Mesothelial cell of epicardium (in vitro differentiated cells): ENCODE measurements at regions not wholly inside any gene's neighbourhood (a gene's known extent, or its start where the extent isn't known, plus 50 kb on each side); places are given as distances from the start of the nearest gene placed in this dataset.

Experiments used
- DNase-seq, 2 experiments: peaks; one replicate each; pipeline ENCODE4 v3.0.0; 2021; ENCODE audit warnings: low spot score in 2 of 2; ENCODE audit not compliant: unreplicated experiment in 2 of 2
- H3K27ac Mint-ChIP-seq: 2 replicates; pipeline ENCODE4 v1.8.0; 2021; ENCODE audit warnings: mixed read lengths
- H3K27me3 Mint-ChIP-seq: 2 replicates; pipeline ENCODE4 v1.8.0; 2021; ENCODE audit warnings: low read depth, mixed read lengths
- H3K36me3 Mint-ChIP-seq: 2 replicates; pipeline ENCODE4 v1.8.0; 2021; ENCODE audit warnings: mixed read lengths
- H3K4me1 Mint-ChIP-seq: 2 replicates; pipeline ENCODE4 v1.8.0; 2021; ENCODE audit warnings: mixed read lengths
- H3K4me3 Mint-ChIP-seq: 2 replicates; pipeline ENCODE4 v1.8.0; 2021; ENCODE audit warnings: mild to moderate bottlenecking, moderate library complexity, mixed read lengths
- H3K9me3 Mint-ChIP-seq: 2 replicates; pipeline ENCODE4 v1.8.0; 2021; ENCODE audit warnings: mixed read lengths
- TF ChIP-seq, protein P1 (sequence below): fragments of 200-600 bp; sonication (generic); IDR thresholded peaks from one replicate; pipeline ENCODE4 v1.5.0; 2021; ENCODE audit warnings: antibody characterized with exemption; ENCODE audit not compliant: unreplicated experiment

DNA sequence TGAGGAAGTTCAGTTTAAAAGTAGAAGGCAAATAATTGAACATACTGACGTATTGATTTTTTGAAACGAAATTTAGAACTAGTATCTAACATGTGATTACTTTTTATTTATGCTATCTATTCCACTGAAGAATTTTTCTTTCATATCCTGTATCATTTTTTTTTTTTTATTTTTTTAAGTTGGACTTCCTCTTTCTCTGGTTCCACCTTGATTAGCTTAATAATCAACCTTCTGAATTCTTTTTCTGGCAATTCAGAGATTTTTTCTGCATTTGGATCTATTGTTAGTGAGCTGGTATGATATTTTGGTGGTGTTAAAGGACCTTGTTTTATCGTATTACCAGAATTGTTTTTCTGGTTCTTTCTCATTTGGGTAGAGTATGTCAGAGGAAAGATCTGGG lies 411.2 kb downstream of the SOX11 start:
- Mint-ChIP-seq H3K4me1 (peaks cover 4% of the 10 kb centered on the region), H3K9me3 (peaks cover 21% of the 10 kb centered on the region), H3K4me3 (no peak overlapping the region), H3K27me3 (no peaks in the 10 kb centered on the region), H3K36me3 (no peaks in the 10 kb centered on the region), H3K27ac (no peak overlapping the region)
- TF ChIP-seq, protein P1, sequence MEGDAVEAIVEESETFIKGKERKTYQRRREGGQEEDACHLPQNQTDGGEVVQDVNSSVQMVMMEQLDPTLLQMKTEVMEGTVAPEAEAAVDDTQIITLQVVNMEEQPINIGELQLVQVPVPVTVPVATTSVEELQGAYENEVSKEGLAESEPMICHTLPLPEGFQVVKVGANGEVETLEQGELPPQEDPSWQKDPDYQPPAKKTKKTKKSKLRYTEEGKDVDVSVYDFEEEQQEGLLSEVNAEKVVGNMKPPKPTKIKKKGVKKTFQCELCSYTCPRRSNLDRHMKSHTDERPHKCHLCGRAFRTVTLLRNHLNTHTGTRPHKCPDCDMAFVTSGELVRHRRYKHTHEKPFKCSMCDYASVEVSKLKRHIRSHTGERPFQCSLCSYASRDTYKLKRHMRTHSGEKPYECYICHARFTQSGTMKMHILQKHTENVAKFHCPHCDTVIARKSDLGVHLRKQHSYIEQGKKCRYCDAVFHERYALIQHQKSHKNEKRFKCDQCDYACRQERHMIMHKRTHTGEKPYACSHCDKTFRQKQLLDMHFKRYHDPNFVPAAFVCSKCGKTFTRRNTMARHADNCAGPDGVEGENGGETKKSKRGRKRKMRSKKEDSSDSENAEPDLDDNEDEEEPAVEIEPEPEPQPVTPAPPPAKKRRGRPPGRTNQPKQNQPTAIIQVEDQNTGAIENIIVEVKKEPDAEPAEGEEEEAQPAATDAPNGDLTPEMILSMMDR, result no peak
- DNase-seq, result no peak

DNA sequence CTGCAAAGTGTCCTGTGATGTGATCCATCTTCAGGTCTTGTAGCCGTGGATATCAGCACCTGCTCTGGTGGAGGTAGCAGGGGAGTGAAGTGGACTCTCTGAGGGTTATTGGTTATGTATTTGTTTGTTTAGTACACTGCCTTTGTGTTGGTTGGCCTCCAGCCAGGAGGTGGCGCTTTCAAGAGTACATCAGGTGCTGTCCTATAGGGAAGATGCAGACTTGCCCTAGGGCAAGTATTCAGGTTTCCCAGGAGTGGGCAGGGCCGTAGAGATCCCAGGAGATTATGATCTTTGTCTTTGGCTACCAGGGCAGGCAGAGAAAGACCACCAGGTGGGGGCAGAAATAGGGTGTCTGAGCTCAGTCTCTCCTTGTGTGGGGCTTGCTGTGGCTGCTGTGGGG lies 411.8 kb downstream of the SOX11 start:
- no peak for DNase-seq
- no peak overlapping the region for H3K4me3 Mint-ChIP-seq
- peaks cover 18% of the 10 kb centered on the region for H3K9me3 Mint-ChIP-seq

DNA sequence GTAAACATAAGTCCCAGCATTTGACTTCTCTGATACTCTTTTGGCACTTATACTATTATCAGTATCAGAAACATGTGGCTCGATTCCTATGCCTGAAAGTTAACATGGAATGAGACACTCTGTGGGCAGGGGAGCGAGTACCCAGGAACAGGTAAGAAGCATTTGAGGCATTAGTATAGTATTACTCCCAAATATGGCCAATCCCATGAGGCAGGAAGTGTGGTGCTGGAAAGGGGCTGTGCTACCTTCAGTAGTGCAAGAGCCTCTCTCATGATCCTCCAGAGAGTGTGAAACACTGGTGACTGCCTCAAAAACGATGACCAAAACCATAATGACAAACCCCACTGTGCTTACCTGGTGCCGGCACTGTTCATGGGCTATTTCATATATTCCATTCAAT lies 415.1 kb downstream of the SOX11 start:
- Mint-ChIP-seq H3K27me3 (no peaks in the 10 kb centered on the region), H3K36me3 (no peaks in the 10 kb centered on the region), H3K9me3 (peaks cover 7% of the 10 kb centered on the region), H3K27ac (no peak overlapping the region), H3K4me3 (no peak overlapping the region), H3K4me1 (peaks cover 15% of the 10 kb centered on the region)
- DNase-seq, result no peak
- TF ChIP-seq, protein P1, result no peak

More for the DNA sequence above, 411.8 kb downstream of the SOX11 start:
- no peaks in the 10 kb centered on the region for H3K36me3 Mint-ChIP-seq
- TF ChIP-seq, protein P1, result no peak
- peaks cover 4% of the 10 kb centered on the region for H3K4me1 Mint-ChIP-seq
- no peaks in the 10 kb centered on the region for H3K27me3 Mint-ChIP-seq
- H3K27ac Mint-ChIP-seq, result no peak overlapping the region

DNA sequence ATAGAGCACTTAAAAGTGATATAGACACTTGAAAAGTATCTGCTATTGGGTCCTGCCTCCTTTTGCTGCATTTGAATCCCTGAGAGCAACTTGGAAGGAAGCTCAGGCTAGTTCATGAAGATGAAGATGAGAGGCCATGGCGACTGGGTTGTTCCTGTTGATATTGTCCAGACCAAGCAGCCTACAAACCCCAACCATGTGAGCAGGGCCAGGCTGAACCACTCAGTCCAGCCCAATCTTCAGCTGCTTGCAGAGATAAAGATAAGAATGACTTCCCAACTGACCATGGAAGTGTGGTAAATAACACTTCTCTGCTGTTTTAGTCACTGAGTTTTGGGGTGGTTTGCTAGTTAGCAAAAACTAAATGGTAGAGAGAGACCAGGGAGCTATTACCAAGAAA lies 417.6 kb downstream of the SOX11 start:
- no peak overlapping the region for H3K27ac Mint-ChIP-seq
- H3K9me3 Mint-ChIP-seq, result no peaks in the 10 kb centered on the region
- DNase-seq, result no peak
- H3K36me3 Mint-ChIP-seq, result no peaks in the 10 kb centered on the region
- H3K27me3 Mint-ChIP-seq, result no peaks in the 10 kb centered on the region
- H3K4me3 Mint-ChIP-seq, result no peak overlapping the region
- H3K4me1 Mint-ChIP-seq, result peaks cover 17% of the 10 kb centered on the region
- TF ChIP-seq, protein P1, result no peak

DNA sequence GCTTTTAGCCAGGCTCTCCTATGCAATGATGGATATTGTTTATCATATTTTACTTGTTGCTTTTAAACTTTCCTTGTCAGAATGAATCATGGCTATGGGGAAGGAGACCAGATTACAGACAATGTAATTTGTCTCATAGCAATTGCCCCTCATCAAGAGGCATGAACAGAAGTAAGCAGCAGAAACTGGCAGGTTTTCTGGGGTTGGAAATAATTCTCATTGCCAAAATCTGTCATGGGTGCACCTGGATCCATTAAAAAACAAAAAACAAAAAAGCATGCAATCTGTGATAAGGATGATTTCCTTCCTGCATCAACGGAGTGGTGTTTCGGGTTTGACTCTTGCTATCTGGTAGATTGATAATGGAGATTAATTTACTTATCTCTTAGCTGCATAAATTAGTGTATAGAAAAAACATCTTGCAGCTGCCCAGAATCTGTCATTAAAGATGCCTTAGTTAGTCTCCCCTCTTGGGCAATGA lies 419.6 kb downstream of the SOX11 start:
- peaks cover 17% of the 10 kb centered on the region for H3K4me1 Mint-ChIP-seq
- peaks cover under 1% of the 10 kb centered on the region for H3K9me3 Mint-ChIP-seq
- no peaks in the 10 kb centered on the region for H3K36me3 Mint-ChIP-seq
- TF ChIP-seq, protein P1, result no peak
- H3K27me3 Mint-ChIP-seq, result no peaks in the 10 kb centered on the region
- H3K4me3 Mint-ChIP-seq, result no peak overlapping the region
- no peak for DNase-seq
- no peak overlapping the region for H3K27ac Mint-ChIP-seq

DNA sequence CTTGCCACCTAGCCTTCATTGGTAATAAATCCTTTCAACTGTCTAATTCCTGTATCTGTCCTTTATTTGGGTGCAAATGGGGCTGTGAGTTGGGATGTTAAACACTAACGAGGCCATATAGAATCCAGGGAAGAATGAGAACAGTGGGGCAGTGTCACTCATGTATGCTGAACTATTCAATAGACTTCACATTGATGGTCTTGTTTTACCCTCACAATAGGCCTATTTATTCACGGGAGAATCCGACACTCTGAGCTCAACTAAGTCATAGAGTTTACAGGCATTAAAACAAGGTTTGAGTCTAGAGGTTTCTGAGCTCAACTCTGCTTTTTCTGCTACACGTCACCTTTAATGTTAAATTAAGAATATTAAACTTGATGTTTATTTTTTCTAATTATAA lies 421.6 kb downstream of the SOX11 start:
- no peak for DNase-seq
- Mint-ChIP-seq H3K9me3 (peaks cover 5% of the 10 kb centered on the region), H3K4me3 (no peak overlapping the region)

More for the DNA sequence above, 421.6 kb downstream of the SOX11 start:
- Mint-ChIP-seq H3K4me1 (peaks cover 17% of the 10 kb centered on the region), H3K36me3 (peaks cover 1% of the 10 kb centered on the region), H3K27ac (no peak overlapping the region), H3K27me3 (no peaks in the 10 kb centered on the region)
- TF ChIP-seq, protein P1, result no peak
